Testis (tissue), 2 donors: ENCODE measurements at regions not wholly inside any gene's neighbourhood (a gene's known extent, or its start where the extent isn't known, plus 50 kb on each side); places are given as distances from the start of the nearest gene placed in this dataset.

Experiments
- POLR2A ChIP-seq: fragments of 450-650 bp; IDR thresholded peaks from one replicate; pipeline ENCODE4 v1.6.1; 2017; ENCODE audit warnings: antibody characterized with exemption, mild to moderate bottlenecking, moderate library complexity
- TF ChIP-seq, protein P1 (sequence below), 3 experiments: fragments of 450-650 bp in 2 of 3; fragments of 200-600 bp in 1 of 3; sonication (generic) in 1 of 3; IDR thresholded peaks; one replicate each; pipeline ENCODE4 v1.5.1; 2016 to 2019; ENCODE audit warnings: antibody characterized with exemption in 3 of 3, mild to moderate bottlenecking in 2 of 3, moderate library complexity in 1 of 3

DNA sequence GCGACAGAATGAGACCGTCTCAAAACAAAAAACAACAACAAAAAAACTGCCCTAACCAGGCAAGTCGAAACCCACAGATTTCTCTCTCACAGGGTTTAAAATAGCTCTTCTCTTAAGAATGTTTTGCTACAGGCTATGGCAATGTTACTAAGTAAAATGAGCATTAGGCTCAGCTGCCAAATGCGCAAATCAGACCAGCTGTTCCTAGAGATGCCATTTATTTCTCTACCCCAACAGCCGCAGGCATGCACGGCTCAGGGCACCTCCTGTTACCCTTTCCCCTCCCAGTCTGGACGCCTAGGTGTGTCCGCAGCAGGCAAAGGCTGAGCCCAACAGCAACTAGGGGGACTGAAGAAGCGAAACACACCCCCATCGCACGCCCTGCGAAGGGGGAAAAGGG is 168.3 kb upstream of the MBL2 start:
- TF ChIP-seq, protein P1, sequence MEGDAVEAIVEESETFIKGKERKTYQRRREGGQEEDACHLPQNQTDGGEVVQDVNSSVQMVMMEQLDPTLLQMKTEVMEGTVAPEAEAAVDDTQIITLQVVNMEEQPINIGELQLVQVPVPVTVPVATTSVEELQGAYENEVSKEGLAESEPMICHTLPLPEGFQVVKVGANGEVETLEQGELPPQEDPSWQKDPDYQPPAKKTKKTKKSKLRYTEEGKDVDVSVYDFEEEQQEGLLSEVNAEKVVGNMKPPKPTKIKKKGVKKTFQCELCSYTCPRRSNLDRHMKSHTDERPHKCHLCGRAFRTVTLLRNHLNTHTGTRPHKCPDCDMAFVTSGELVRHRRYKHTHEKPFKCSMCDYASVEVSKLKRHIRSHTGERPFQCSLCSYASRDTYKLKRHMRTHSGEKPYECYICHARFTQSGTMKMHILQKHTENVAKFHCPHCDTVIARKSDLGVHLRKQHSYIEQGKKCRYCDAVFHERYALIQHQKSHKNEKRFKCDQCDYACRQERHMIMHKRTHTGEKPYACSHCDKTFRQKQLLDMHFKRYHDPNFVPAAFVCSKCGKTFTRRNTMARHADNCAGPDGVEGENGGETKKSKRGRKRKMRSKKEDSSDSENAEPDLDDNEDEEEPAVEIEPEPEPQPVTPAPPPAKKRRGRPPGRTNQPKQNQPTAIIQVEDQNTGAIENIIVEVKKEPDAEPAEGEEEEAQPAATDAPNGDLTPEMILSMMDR (IDR thresholded peaks at IDR 0.05) = no peak
- TF ChIP-seq POLR2A = no peak
